A673 (cell line): ENCODE measurements at regions not wholly inside any gene's neighbourhood (a gene's known extent, or its start where the extent isn't known, plus 50 kb on each side); places are given as distances from the start of the nearest gene placed in this dataset.

Source experiments
- BruUV-seq: library from RNA; stranded (reverse); fragments of 400-500 nt; replicated peaks from 2 replicates; lab custom pipeline; 2021; lab: Mats Ljungman, UMichigan
- CTCF ChIA-PET: fragments of 300-600 bp; sonication (Branson Sonifier 250); formaldehyde crosslinking; loops from one replicate; lab custom pipeline; 2022; ENCODE audit warnings: antibody characterized with exemption; lab: Charles Lee
- POLR2A ChIA-PET: fragments of 300-600 bp; sonication (Branson Sonifier 250); formaldehyde crosslinking; loops from one replicate; lab custom pipeline; 2022; ENCODE audit warnings: antibody characterized with exemption; ENCODE audit not compliant: low non-redundant PET; lab: Charles Lee
- DNase-seq: peaks from one replicate; pipeline ENCODE4 v3.0.0-alpha.2; 2015; ENCODE audit warnings: low spot score
- H3K27ac ChIP-seq: fragments of 200-600 bp; sonication (generic); 2 replicates; pipeline ENCODE4 v1.5.1; 2016; ENCODE audit warnings: mixed run types, low read depth, mild to moderate bottlenecking, mixed read lengths, antibody characterized with exemption, low read length; ENCODE audit not compliant: poor library complexity, severe bottlenecking
- H3K27me3 ChIP-seq: fragments of 200-600 bp; sonication (generic); replicated peaks from 2 replicates; pipeline ENCODE4 v1.6.1; 2017; ENCODE audit warnings: mixed run types, low read depth, mild to moderate bottlenecking, mixed read lengths, antibody characterized with exemption, low read length; ENCODE audit not compliant: insufficient read depth, poor library complexity
- H3K36me3 ChIP-seq: fragments of 200-600 bp; sonication (generic); 2 replicates; pipeline ENCODE4 v1.6.1; 2016; ENCODE audit warnings: mixed run types, mild to moderate bottlenecking, mixed read lengths, antibody characterized with exemption, low read length; ENCODE audit not compliant: insufficient read depth, poor library complexity, severe bottlenecking
- H3K4me1 ChIP-seq: fragments of 200-600 bp; sonication (generic); 2 replicates; pipeline ENCODE4 v1.6.1; 2017; ENCODE audit warnings: mixed run types, mild to moderate bottlenecking, mixed read lengths, antibody characterized with exemption, low read length; ENCODE audit not compliant: insufficient read depth, poor library complexity, severe bottlenecking
- H3K4me3 ChIP-seq: fragments of 200-600 bp; sonication (generic); 2 replicates; pipeline ENCODE4 v1.5.1; 2016; ENCODE audit warnings: low read depth, mixed run types, mild to moderate bottlenecking, mixed read lengths, low read length; ENCODE audit not compliant: poor library complexity, severe bottlenecking
- H3K9me3 ChIP-seq: fragments of 200-600 bp; sonication (generic); 2 replicates; pipeline ENCODE4 v1.6.1; 2016; ENCODE audit warnings: mixed run types, low read depth, mild to moderate bottlenecking, mixed read lengths, antibody characterized with exemption, low read length; ENCODE audit not compliant: poor library complexity, severe bottlenecking
- CTCF ChIP-seq: fragments of 300-800, 200-600 bp; sonication (generic); conservative IDR thresholded peaks from 2 replicates; pipeline ENCODE4 v1.5.1; 2017; ENCODE audit warnings: low read depth, mild to moderate bottlenecking, antibody characterized with exemption, low read length, moderate library complexity, mixed read lengths
- EZH2 ChIP-seq: fragments of 200-600 bp; sonication (generic); IDR thresholded peaks from 2 replicates; pipeline ENCODE4 v1.6.1; 2017; ENCODE audit warnings: borderline replicate concordance, low read depth, mild to moderate bottlenecking, mixed read lengths, antibody characterized with exemption, low read length; ENCODE audit not compliant: poor library complexity, severe bottlenecking
- intact Hi-C: fragments of 100-400 bp; cut with micrococcal nuclease; formaldehyde crosslinking; loops from one replicate; pipeline ENCODE4 v1.10.0; 2022; ENCODE audit not compliant: unreplicated experiment

- Histone ChIP-seq H3K4me1 (no peaks in the 10 kb centered on the region), H3K4me3 (no peak overlapping the region), H3K9me3 (no peaks in the 10 kb centered on the region), H3K27ac (no peak overlapping the region), H3K27me3 (no peaks in the 10 kb centered on the region), H3K36me3 (no peaks in the 10 kb centered on the region)
- TF ChIP-seq CTCF: no peak
- no peak for TF ChIP-seq EZH2
- CTCF ChIA-PET: no interaction called here
- POLR2A ChIA-PET: no interaction called here
- intact Hi-C loops: no loop called here
- BruUV-seq: no TSS peak
- no peak for DNase-seq
Measured at GRCh38 chr6:167712731-167713475, 113.8 kb upstream of the AFDN start.

DNA sequence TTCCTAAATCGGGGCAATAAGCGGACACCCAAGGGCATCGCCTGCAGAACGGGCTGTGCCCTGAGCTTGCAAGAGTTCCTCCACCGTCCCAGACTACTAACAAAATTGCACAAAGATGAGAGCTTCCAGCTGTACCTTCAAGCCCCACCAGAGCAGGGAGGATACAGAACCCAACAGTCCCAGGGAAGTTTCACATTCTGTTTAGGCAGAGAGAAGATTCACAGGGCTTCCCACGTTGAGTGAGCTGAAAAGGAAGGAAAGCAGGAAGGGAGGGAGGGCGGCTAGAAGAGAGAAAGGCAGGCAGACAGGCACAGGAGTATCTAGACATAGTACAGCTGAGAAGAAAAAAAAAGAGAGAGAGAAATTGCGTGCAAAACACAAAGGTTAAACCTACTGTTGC, 112.6 kb upstream of the AFDN start:
- H3K4me3 ChIP-seq: no peak overlapping the region
- H3K4me1 ChIP-seq: no peaks in the 10 kb centered on the region
- no peak overlapping the region for H3K27ac ChIP-seq
- POLR2A ChIA-PET: no interaction called here
- TF ChIP-seq EZH2 (no peak), CTCF (no peak)
- CTCF ChIA-PET: no interaction called here
- BruUV-seq: no TSS peak
- H3K27me3 ChIP-seq: no peaks in the 10 kb centered on the region
- no peaks in the 10 kb centered on the region for H3K9me3 ChIP-seq
- intact Hi-C loops: no loop called here
- no peaks in the 10 kb centered on the region for H3K36me3 ChIP-seq
- DNase-seq: no peak

- CTCF ChIA-PET: no interaction called here
- no peaks in the 10 kb centered on the region for H3K9me3 ChIP-seq
- H3K36me3 ChIP-seq: no peaks in the 10 kb centered on the region
- no peaks in the 10 kb centered on the region for H3K27me3 ChIP-seq
- no peak for TF ChIP-seq EZH2
- DNase-seq: no peak
- POLR2A ChIA-PET: interaction anchor here (0.6 kb wide), 1 partner anchor 852 kb away, joined by 3 read pairs; no protein-coding TSS in a partner anchor
- intact Hi-C loops: no loop called here
- BruUV-seq: no TSS peak
- H3K4me3 ChIP-seq: no peak overlapping the region
- H3K27ac ChIP-seq: no peak overlapping the region
- H3K4me1 ChIP-seq: no peaks in the 10 kb centered on the region
Measured at GRCh38 chr6:167717455-167717854, 109.3 kb upstream of the AFDN start.
